PC-9 (cell line): ENCODE measurements at regions not wholly inside any gene's neighbourhood (a gene's known extent, or its start where the extent isn't known, plus 50 kb on each side); places are given as distances from the start of the nearest gene placed in this dataset.

Experiments used
- CTCF ChIP-seq: fragments of 200-600 bp; sonication (generic); conservative IDR thresholded peaks from 2 replicates; pipeline ENCODE4 v1.6.1; 2017; ENCODE audit warnings: mixed run types, antibody characterized with exemption, mild to moderate bottlenecking, moderate library complexity
- EZH2 ChIP-seq: fragments of 200-600 bp; sonication (generic); IDR thresholded peaks from 2 replicates; pipeline ENCODE4 v1.8.0; 2017; ENCODE audit warnings: antibody characterized with exemption, low read depth

- TF ChIP-seq CTCF (no peak), EZH2 (no peak)
These were observed 607.9 kb downstream of the SLCO4C1 start for GRCh38 chr5:101688156-101688555.
